GM12878 (cell line): ENCODE measurements at regions not wholly inside any gene's neighbourhood (a gene's known extent, or its start where the extent isn't known, plus 50 kb on each side); places are given as distances from the start of the nearest gene placed in this dataset.
"Not testable (repeated sequence)": the region's sequence is repeated elsewhere in the genome, so short reads cannot be mapped to it uniquely, and the experiment has no call there.

Source experiments
- ATAC-seq: fragments of 200-7000 bp; cut with Tn5 transposase; 3 replicates; pipeline ENCODE4 v1.9.1; 2020; ENCODE audit warnings: mild to moderate bottlenecking, moderate library complexity
- BruUV-seq: library from RNA; stranded (reverse); fragments of 400-500 nt; replicated peaks from 2 replicates; lab custom pipeline; 2021; lab: Mats Ljungman, UMichigan
- CTCF ChIA-PET: fragments of 300-600 bp; sonication (Branson Sonifier 250); formaldehyde crosslinking; extraction: SDS; loops from one replicate; lab custom pipeline; 2021; ENCODE audit warnings: inconsistent platforms; lab: Yijun Ruan, JAX
- POLR2A ChIA-PET: fragments of 350-600 bp; formaldehyde crosslinking; extraction: SDS; loops from one replicate; lab custom pipeline; 2021; ENCODE audit warnings: inconsistent platforms; lab: Charles Lee
- RAD21 ChIA-PET: fragments of 300-600 bp; sonication (Branson Sonifier 250); formaldehyde crosslinking; loops from one replicate; lab custom pipeline; 2023; ENCODE audit warnings: antibody characterized with exemption; ENCODE audit not compliant: unreplicated experiment; lab: Charles Lee
- SMC1A ChIA-PET: fragments of 300-600 bp; sonication (Branson Sonifier 250); formaldehyde crosslinking; loops from one replicate; lab custom pipeline; 2023; ENCODE audit not compliant: unreplicated experiment, uncharacterized antibody; lab: Charles Lee
- DNase-seq: peaks from one replicate; pipeline ENCODE4 v3.0.0-alpha.2; 2011; ENCODE audit warnings: low read depth, low spot score
- FAIRE-seq: peaks from 3 replicates; lab custom pipeline; 2011; peaks lifted over from hg19 to GRCh38; lab: Jason Lieb, UNC
- H2AFZ ChIP-seq: 2 replicates; pipeline ENCODE4 v1.6.0; 2011; ENCODE audit warnings: low read depth, low read length, control low read depth; ENCODE audit not compliant: control insufficient read depth
- H3K27ac ChIP-seq: 2 replicates; pipeline ENCODE4 v1.5.1; 2011; ENCODE audit warnings: control low read depth; ENCODE audit not compliant: control insufficient read depth, insufficient read depth
- H3K27me3 ChIP-seq, 2 experiments: replicated peaks in 1 of 2; 2 replicates each; pipeline versions ENCODE4 v1.6.0 to v1.6.1; 2011; ENCODE audit warnings: low read length in 1 of 2; ENCODE audit not compliant: control insufficient read depth in 2 of 2, insufficient read depth in 2 of 2
- H3K36me3 ChIP-seq, 2 experiments: 2 replicates each; pipeline ENCODE4 v1.5.1; 2011; ENCODE audit warnings: low read length in 1 of 2; ENCODE audit not compliant: control insufficient read depth in 2 of 2, insufficient read depth in 2 of 2
- H3K4me1 ChIP-seq: 2 replicates; pipeline ENCODE4 v1.6.1; 2011; ENCODE audit warnings: mild to moderate bottlenecking, low read length, moderate library complexity, mixed read lengths; ENCODE audit not compliant: control insufficient read depth, insufficient read depth
- H3K4me2 ChIP-seq: 2 replicates; pipeline ENCODE4 v1.6.0; 2011; ENCODE audit warnings: control low read depth; ENCODE audit not compliant: control insufficient read depth, insufficient read depth
- H3K4me3 ChIP-seq: fragments of 200-600 bp; sonication (generic); 2 replicates; pipeline ENCODE4 v1.5.1; 2016
- H3K79me2 ChIP-seq: 2 replicates; pipeline ENCODE4 v1.6.0; 2011; ENCODE audit warnings: low read length; ENCODE audit not compliant: control insufficient read depth, insufficient read depth
- H3K9ac ChIP-seq: 2 replicates; pipeline ENCODE4 v1.8.0; 2011; ENCODE audit warnings: low read length, control low read depth, mixed read lengths; ENCODE audit not compliant: control insufficient read depth, insufficient read depth
- H3K9me3 ChIP-seq: replicated peaks from 3 replicates; pipeline ENCODE4 v1.5.1; 2011; ENCODE audit warnings: mild to moderate bottlenecking, low read length; ENCODE audit not compliant: control insufficient read depth, insufficient read depth
- H4K20me1 ChIP-seq: 2 replicates; pipeline ENCODE4 v1.6.0; 2011; ENCODE audit not compliant: control insufficient read depth, insufficient read depth
- CREM ChIP-seq: IDR thresholded peaks from 2 replicates; pipeline ENCODE4 v1.6.1; 2014; ENCODE audit warnings: antibody characterized with exemption, low read depth
- ETV6 ChIP-seq, 2 experiments: fragments of 450-650 bp in 1 of 2; IDR thresholded peaks in 1 of 2; conservative IDR thresholded peaks in 1 of 2; 2 replicates each; pipeline ENCODE4 v1.6.1; 2014; ENCODE audit warnings: antibody characterized with exemption in 1 of 2, borderline replicate concordance in 1 of 2, low read depth in 1 of 2, mild to moderate bottlenecking in 1 of 2, moderate library complexity in 1 of 2
- TBL1XR1 ChIP-seq: IDR thresholded peaks from 2 replicates; pipeline ENCODE4 v1.6.1; 2012; ENCODE audit warnings: low read depth, low read length, improper control_type of control experiment
- WGBS: methylation state at CpG from one replicate; pipeline ENCODE4 v1.1.6; 2016; ENCODE audit warnings: low lambda C conversion rate; ENCODE audit not compliant: insufficient replicate concordance, insufficient coverage; ENCODE audit errors: missing lambda C conversion rate; 5-methylcytosine and 5-hydroxymethylcytosine counted together
- in situ Hi-C: fragments of 300-500 bp; cut with MboI; formaldehyde crosslinking; loops from 9 replicates; pipeline ENCODE4 v1.14.3; 2018; ENCODE audit warnings: mixed read lengths
- intact Hi-C: fragments of 100-400 bp; cut with micrococcal nuclease; formaldehyde crosslinking; loops from one replicate; pipeline ENCODE4 v1.14.2; 2022; ENCODE audit not compliant: unreplicated experiment

DNA sequence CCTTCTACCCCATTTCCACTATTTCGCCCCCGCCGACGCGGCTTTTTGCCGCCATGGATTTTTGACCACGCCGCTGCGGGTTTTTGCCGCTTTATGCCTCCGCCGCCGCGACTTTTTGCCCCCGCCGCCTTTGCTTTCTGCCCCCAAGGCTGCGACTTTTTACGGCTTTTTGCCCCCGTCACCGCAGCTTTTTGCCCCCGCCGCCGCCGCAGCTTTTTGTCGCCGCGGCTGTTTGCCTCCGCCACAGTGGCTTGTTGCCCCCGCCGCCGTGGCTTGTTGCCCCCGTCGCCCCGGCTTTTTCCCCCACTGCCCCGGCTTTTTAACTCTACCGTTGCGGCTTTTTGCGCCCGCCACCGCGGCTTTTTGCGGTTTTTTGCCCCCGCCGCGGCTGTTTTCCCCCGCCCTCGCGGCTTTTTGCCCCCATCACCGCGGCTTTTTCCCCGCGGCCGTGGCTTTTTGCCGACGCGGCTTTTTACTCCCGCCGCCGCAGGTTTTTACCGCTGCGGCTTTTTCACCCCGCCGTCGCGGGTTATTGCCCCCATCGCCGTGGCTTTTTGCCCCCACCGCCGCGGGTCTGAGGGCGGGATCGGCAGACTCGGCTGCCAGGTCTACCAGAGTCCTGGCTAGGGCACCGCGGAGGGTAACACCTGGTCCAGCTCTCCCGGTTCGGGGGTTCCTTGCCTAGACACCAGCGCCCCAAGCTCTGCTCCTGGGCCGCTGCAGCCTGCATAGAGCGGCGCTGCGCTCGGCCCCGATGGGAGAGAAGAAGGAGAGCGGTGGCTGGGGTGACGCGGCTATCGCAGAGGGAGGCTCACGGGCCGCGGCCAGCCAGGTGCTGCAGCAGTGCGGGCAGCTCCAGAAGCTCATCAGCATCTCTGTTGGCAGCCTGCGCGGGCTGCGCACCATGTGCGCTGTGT, 562.7 kb upstream of the WSB1 start:
- no peak overlapping the region for H3K9ac ChIP-seq
- 81% methylated on average over 51 of the region's 96 CpGs for WGBS
- intact Hi-C loops (no loop called here), in situ Hi-C loops (no loop called here)
- no peak for ATAC-seq
- no peak overlapping the region for H3K27ac ChIP-seq
- H3K27me3 ChIP-seq, result no peaks in the 10 kb centered on the region
- no peaks in the 10 kb centered on the region for H3K36me3 ChIP-seq
- DNase-seq, result no peak
- H2AFZ ChIP-seq, result no peak overlapping the region
- H3K79me2 ChIP-seq, result no peaks in the 10 kb centered on the region
- ChIA-PET SMC1A (no interaction called here), RAD21 (no interaction called here), CTCF (no interaction called here), POLR2A (no interaction called here)
- no peaks in the 10 kb centered on the region; the same call in 2 of the 3 replicates for H3K9me3 ChIP-seq
- no peak overlapping the region for H3K4me3 ChIP-seq
- no peaks in the 10 kb centered on the region for H3K4me1 ChIP-seq
- TF ChIP-seq CREM, result no peak
- TF ChIP-seq ETV6 (conservative IDR thresholded peaks at IDR 0.05 in 1 of 2, IDR thresholded peaks at IDR 0.05 in 1 of 2; ENCODE audit: borderline replicate concordance in 1 of 2, low read depth in 1 of 2), result no peak
- TF ChIP-seq TBL1XR1, result no peak
- BruUV-seq, result no TSS peak
- FAIRE-seq, result no peak
- H4K20me1 ChIP-seq, result no peaks in the 10 kb centered on the region
- H3K4me2 ChIP-seq, result no peak overlapping the region

DNA sequence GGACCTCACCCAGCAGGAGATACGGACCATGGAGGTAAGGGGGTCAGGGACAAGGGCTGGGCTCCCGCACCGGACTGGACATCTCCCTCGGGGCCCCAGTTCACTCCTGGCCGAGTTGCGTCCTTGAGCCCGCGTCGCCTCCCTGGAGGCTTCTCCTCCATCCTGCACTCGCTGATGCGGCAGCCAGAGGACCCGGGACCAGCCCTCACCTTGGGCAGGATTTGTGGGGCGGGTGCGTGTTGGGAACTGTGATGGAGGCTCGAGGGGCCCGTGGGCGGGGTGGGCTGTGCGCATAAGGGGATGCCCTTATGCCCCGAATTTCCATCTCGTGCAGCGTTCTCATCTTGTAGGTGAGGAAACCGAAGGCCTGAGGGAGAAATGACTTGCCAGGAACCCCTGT, 562.0 kb upstream of the WSB1 start:
- H3K36me3 ChIP-seq, H3K4me1 ChIP-seq, H3K4me3 ChIP-seq, DNase-seq, H3K27ac ChIP-seq, FAIRE-seq, SMC1A ChIA-PET, H2AFZ ChIP-seq, POLR2A ChIA-PET, H3K27me3 ChIP-seq, H4K20me1 ChIP-seq, H3K79me2 ChIP-seq, RAD21 ChIA-PET, H3K4me2 ChIP-seq, in situ Hi-C loops, ATAC-seq, BruUV-seq, CTCF ChIA-PET, H3K9ac ChIP-seq, H3K9me3 ChIP-seq, intact Hi-C loops: not testable (repeated sequence)
- 44% methylated on average over 21 of the region's 22 CpGs for WGBS

DNA sequence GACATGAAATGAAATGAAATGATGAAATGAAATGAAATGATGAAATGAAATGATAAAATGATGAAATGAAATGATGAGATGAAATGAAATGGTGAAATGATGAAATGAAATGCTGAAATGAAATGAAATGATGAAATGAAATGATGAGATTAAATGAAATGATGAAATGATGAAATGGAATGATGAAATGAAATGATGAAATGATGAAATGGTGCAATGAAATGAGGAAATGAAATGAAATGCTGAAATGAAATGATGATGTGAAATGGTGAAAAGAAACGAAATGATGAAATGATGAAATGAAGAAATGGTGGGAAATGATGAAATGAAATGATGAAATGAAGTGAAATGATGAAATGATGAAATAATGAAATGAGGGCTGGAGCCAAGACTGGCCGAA, 559.1 kb upstream of the WSB1 start:
- H3K9ac ChIP-seq, POLR2A ChIA-PET: not testable (repeated sequence)
- WGBS, result 3% methylated on average over 2 of the region's 2 CpGs

More for the DNA sequence above, 559.1 kb upstream of the WSB1 start:
- CTCF ChIA-PET, in situ Hi-C loops, H2AFZ ChIP-seq, H3K4me1 ChIP-seq, BruUV-seq, H3K27ac ChIP-seq, intact Hi-C loops, FAIRE-seq, DNase-seq, H3K36me3 ChIP-seq, RAD21 ChIA-PET, H3K9me3 ChIP-seq, ATAC-seq, H3K79me2 ChIP-seq, H3K4me3 ChIP-seq, H3K27me3 ChIP-seq, SMC1A ChIA-PET, H4K20me1 ChIP-seq, H3K4me2 ChIP-seq: not testable (repeated sequence)
